SK-N-SH (cell line): ENCODE measurements at regions not wholly inside any gene's neighbourhood (a gene's known extent, or its start where the extent isn't known, plus 50 kb on each side); places are given as distances from the start of the nearest gene placed in this dataset.

Experiments
- CTCF ChIA-PET: fragments of 300-600, 350-600 bp; formaldehyde crosslinking; extraction: SDS; loops from one replicate; lab custom pipeline; 2021; lab: Yijun Ruan, JAX
- POLR2A ChIA-PET: fragments of 350-600 bp; sonication (Branson Sonifier 250); formaldehyde crosslinking; extraction: SDS; loops from one replicate; lab custom pipeline; 2020; ENCODE audit warnings: antibody characterized with exemption, inconsistent platforms; lab: Yijun Ruan, JAX
- DNase-seq: peaks from one replicate; pipeline ENCODE4 v3.0.0; 2012
- H2AFZ ChIP-seq: fragments of 200-600 bp; sonication (generic); 2 replicates; pipeline ENCODE4 v1.8.1; 2016; ENCODE audit warnings: antibody characterized with exemption, mild to moderate bottlenecking, low read depth
- H3F3A ChIP-seq: fragments of 200-600 bp; sonication (generic); replicated peaks from 2 replicates; pipeline ENCODE3; 2016; ENCODE audit warnings: antibody characterized with exemption, mild to moderate bottlenecking; ENCODE audit not compliant: insufficient read depth
- H3K27ac ChIP-seq, 2 experiments: fragments of 200-500 bp in 1 of 2; fragments of 200-600 bp in 1 of 2; sonication (Bioruptor generic) in 1 of 2; sonication (generic), shearing (Covaris generic) in 1 of 2; 2 replicates each; pipeline versions ENCODE4 v1.5.1 to v1.6.1; 2014 to 2016; ENCODE audit warnings: low read depth in 2 of 2, inconsistent platforms in 1 of 2, low read length in 1 of 2, mild to moderate bottlenecking in 1 of 2, mixed read lengths in 1 of 2
- H3K27me3 ChIP-seq: fragments of 200-600 bp; sonication (generic), shearing (Covaris generic); 2 replicates; pipeline ENCODE4 v1.6.1; 2016; ENCODE audit warnings: mixed run types; ENCODE audit not compliant: insufficient read depth
- H3K36me3 ChIP-seq, 2 experiments: fragments of 200-500 bp in 1 of 2; fragments of 200-600 bp in 1 of 2; sonication (Bioruptor generic) in 1 of 2; sonication (generic) in 1 of 2; replicated peaks in 1 of 2; 2 replicates each; pipeline versions ENCODE3 to v1.5.1; 2014 to 2016; ENCODE audit warnings: low read length in 1 of 2, mild to moderate bottlenecking in 1 of 2; ENCODE audit not compliant: insufficient read depth in 2 of 2, control insufficient read depth in 1 of 2
- H3K4me1 ChIP-seq, 2 experiments: fragments of 200-500 bp in 1 of 2; fragments of 200-600 bp in 1 of 2; sonication (Bioruptor generic) in 1 of 2; sonication (generic), shearing (Covaris generic) in 1 of 2; 2 replicates each; pipeline versions ENCODE4 v1.5.1 to v1.6.1; 2014 to 2016; ENCODE audit warnings: low read depth in 1 of 2, low read length in 1 of 2, mixed run types in 1 of 2; ENCODE audit not compliant: insufficient read depth in 2 of 2, control insufficient read depth in 1 of 2
- H3K4me2 ChIP-seq: fragments of 200-600 bp; sonication (generic), shearing (Covaris generic); 2 replicates; pipeline ENCODE4 v1.6.1; 2017; ENCODE audit warnings: mixed run types
- H3K4me3 ChIP-seq, 2 experiments: fragments of 200-500 bp in 1 of 2; fragments of 200-600 bp in 1 of 2; sonication (Bioruptor generic) in 1 of 2; sonication (generic), shearing (Covaris generic) in 1 of 2; 2 replicates each; pipeline versions ENCODE4 v1.5.1 to v1.8.1; 2014 to 2016; ENCODE audit warnings: low read depth in 2 of 2, inconsistent platforms in 1 of 2, low read length in 1 of 2, mild to moderate bottlenecking in 1 of 2, mixed read lengths in 1 of 2, moderate library complexity in 1 of 2
- H3K79me2 ChIP-seq: fragments of 200-600 bp; sonication (generic); 2 replicates; pipeline ENCODE4 v1.8.1; 2017; ENCODE audit warnings: mild to moderate bottlenecking; ENCODE audit not compliant: insufficient read depth
- H3K9ac ChIP-seq: fragments of 200-600 bp; sonication (generic); 2 replicates; pipeline ENCODE4 v1.6.1; 2017; ENCODE audit warnings: mixed run types
- H3K9me2 ChIP-seq: fragments of 200-600 bp; sonication (generic); 2 replicates; pipeline ENCODE4 v1.6.1; 2017; ENCODE audit warnings: mixed run types
- H3K9me3 ChIP-seq: fragments of 200-600 bp; sonication (generic); 2 replicates; pipeline ENCODE4 v1.6.1; 2017; ENCODE audit warnings: mixed run types, mild to moderate bottlenecking, moderate library complexity
- H4K20me1 ChIP-seq: fragments of 200-600 bp; sonication (generic); 2 replicates; pipeline ENCODE4 v1.6.1; 2017; ENCODE audit warnings: mild to moderate bottlenecking, mixed run types; ENCODE audit not compliant: insufficient read depth
- CHD2 ChIP-seq: fragments of 150-350 bp; IDR thresholded peaks from 2 replicates; pipeline ENCODE4 v1.6.1; 2018; ENCODE audit warnings: low read length; ENCODE audit not compliant: partially characterized antibody
- CTCF ChIP-seq: fragments of 200-600 bp; sonication (generic); IDR thresholded peaks from 2 replicates; pipeline ENCODE4 v1.6.1; 2017; ENCODE audit warnings: antibody characterized with exemption, mild to moderate bottlenecking, moderate library complexity
- EZH2phosphoT487 ChIP-seq: fragments of 200-600 bp; sonication (generic); IDR thresholded peaks from 2 replicates; pipeline ENCODE4 v1.6.1; 2017; ENCODE audit warnings: low read depth, mixed run types, mild to moderate bottlenecking, antibody characterized with exemption, moderate library complexity, borderline replicate concordance
- NFIC ChIP-seq: IDR thresholded peaks from 2 replicates; pipeline ENCODE4 v1.4.0; 2012; ENCODE audit warnings: borderline replicate concordance
- PBX3 ChIP-seq: IDR thresholded peaks from 2 replicates; pipeline ENCODE4; 2012
- POLR2AphosphoS5 ChIP-seq: IDR thresholded peaks from 2 replicates; pipeline ENCODE4 v1.6.1; 2012; ENCODE audit warnings: low read depth, low read length
- RAD21 ChIP-seq: IDR thresholded peaks from 2 replicates; pipeline ENCODE4 v1.6.1; 2012; ENCODE audit warnings: mild to moderate bottlenecking, low read length
- SIN3A ChIP-seq: IDR thresholded peaks from 2 replicates; pipeline ENCODE4 v1.6.1; 2012; ENCODE audit warnings: low read depth, mild to moderate bottlenecking, low read length, moderate library complexity, borderline replicate concordance
- SMC3 ChIP-seq: IDR thresholded peaks from 2 replicates; pipeline ENCODE4 v1.6.1; 2012; ENCODE audit warnings: low read depth, low read length, improper control_type of control experiment
- TCF12 ChIP-seq: IDR thresholded peaks from 2 replicates; pipeline ENCODE4 v1.4.0; 2012
- TEAD4 ChIP-seq: IDR thresholded peaks from 2 replicates; pipeline ENCODE4 v1.4.0; 2012; ENCODE audit warnings: mild to moderate bottlenecking, borderline replicate concordance; ENCODE audit not compliant: insufficient read depth
- WGBS: methylation state at CpG from one replicate; pipeline ENCODE4 v1.1.6; 2017; ENCODE audit warnings: low lambda C conversion rate; 5-methylcytosine and 5-hydroxymethylcytosine counted together
- TF ChIP-seq, protein P1 (sequence below): IDR thresholded peaks from 2 replicates; pipeline ENCODE4 v1.4.0; 2012; ENCODE audit warnings: low read depth
- TF ChIP-seq, protein P2 (sequence below): fragments of 150-350 bp; IDR thresholded peaks from 2 replicates; pipeline ENCODE4 v1.6.1; 2017; ENCODE audit warnings: antibody characterized with exemption, low read length, low read depth, borderline replicate concordance

DNA sequence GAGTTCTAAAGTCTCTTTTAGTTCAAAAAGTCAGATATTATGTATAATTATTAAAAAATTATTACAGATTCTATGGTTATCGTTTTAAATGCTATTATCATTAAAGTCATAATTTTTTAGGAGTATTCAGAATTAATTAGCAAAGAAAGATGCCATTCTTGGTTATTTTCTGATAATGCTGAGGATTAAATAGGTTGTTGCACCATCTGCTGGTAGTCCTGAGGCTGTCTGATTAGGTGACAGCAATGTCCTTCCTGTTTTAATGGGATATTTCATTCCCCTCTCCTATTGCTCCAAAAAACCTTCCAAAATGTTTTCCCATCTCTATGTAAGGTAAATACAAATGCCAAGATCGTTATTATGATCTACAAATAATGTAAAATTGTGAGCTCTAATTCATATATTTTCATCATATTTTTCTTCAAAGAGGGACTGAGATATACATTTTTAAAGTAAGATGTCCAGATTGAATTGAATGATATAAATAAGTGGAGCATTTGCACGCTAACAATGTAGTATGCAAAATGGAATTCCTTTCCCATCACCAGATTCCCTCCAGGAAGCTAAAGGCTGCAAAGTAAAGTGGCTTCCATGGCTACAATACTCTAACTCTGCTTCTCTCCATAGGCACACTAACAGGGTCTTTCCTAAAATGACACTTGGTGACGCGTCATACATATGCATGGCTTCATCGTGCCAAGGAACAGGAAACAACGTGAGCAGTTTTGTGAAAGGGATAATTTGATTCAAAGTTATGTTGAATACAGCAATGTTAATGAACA is 58.8 kb upstream of the AKR1E2 start:
- H3K4me2 ChIP-seq: no peak overlapping the region
- peaks cover 11 to 62% of the 10 kb centered on the region in 2 experiments for H3K4me1 ChIP-seq
- no peak for TF ChIP-seq CHD2
- peak; percentile 26; the same call in 1 of the 2 replicates for TF ChIP-seq TCF12
- peak; percentile 49 for TF ChIP-seq PBX3
- TF ChIP-seq NFIC: no peak
- TF ChIP-seq POLR2AphosphoS5: no peak
- peak; percentile 86 for TF ChIP-seq CTCF
- peak; percentile 82 for TF ChIP-seq SMC3
- TF ChIP-seq EZH2phosphoT487: no peak
- TF ChIP-seq RAD21: peak; percentile 89
- peak; percentile 31 for DNase-seq
- no peaks in the 10 kb centered on the region for H4K20me1 ChIP-seq
- peak overlapping the region; percentile 57 for H2AFZ ChIP-seq
- no peaks in the 10 kb centered on the region for H3K36me3 ChIP-seq
- H3F3A ChIP-seq: peaks cover 66% of the 10 kb centered on the region
- no peaks in the 10 kb centered on the region for H3K27me3 ChIP-seq
- H3K4me3 ChIP-seq: no peak overlapping the region
- peak overlapping the region; percentile 96 for H3K9ac ChIP-seq
- ChIA-PET CTCF (interaction anchor here (0.6 to 11.7 kb wide), 32 partner anchors 9 to 1588 kb away, joined by 3 to 244 read pairs (median 3); no protein-coding TSS in a partner anchor), POLR2A (no interaction called here)
- WGBS: 48% methylated on average over 7 of the region's 7 CpGs
- H3K79me2 ChIP-seq: peaks cover 55% of the 10 kb centered on the region
- H3K9me3 ChIP-seq: no peaks in the 10 kb centered on the region
- no peaks in the 10 kb centered on the region for H3K9me2 ChIP-seq
- H3K27ac ChIP-seq: peak overlapping the region; percentile 78 to 100

- no peak overlapping the region for H3K4me2 ChIP-seq
- no peak overlapping the region for H3K4me3 ChIP-seq
- DNase-seq: no peak
- peak overlapping the region; percentile 96 for H3K9ac ChIP-seq
- H3K9me3 ChIP-seq: no peaks in the 10 kb centered on the region
- TF ChIP-seq TCF12 (no peak), POLR2AphosphoS5 (no peak), CTCF (no peak), SIN3A (no peak), RAD21 (0 out of 2 replicates have a peak, but pooled peaks have one; percentile 2), SMC3 (peak; percentile 8; the same call in 1 of the 2 replicates), PBX3 (peak; percentile 34), TEAD4 (no peak)
- TF ChIP-seq, protein P1, sequence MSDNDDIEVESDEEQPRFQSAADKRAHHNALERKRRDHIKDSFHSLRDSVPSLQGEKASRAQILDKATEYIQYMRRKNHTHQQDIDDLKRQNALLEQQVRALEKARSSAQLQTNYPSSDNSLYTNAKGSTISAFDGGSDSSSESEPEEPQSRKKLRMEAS: no peak
- TF ChIP-seq, protein P2, sequence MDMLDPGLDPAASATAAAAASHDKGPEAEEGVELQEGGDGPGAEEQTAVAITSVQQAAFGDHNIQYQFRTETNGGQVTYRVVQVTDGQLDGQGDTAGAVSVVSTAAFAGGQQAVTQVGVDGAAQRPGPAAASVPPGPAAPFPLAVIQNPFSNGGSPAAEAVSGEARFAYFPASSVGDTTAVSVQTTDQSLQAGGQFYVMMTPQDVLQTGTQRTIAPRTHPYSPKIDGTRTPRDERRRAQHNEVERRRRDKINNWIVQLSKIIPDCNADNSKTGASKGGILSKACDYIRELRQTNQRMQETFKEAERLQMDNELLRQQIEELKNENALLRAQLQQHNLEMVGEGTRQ: no peak
- POLR2A ChIA-PET: no interaction called here
- peaks cover 9 to 64% of the 10 kb centered on the region in 2 experiments for H3K4me1 ChIP-seq
- no peaks in the 10 kb centered on the region for H4K20me1 ChIP-seq
- 55% methylated on average over 3 of the region's 3 CpGs for WGBS
- no peaks in the 10 kb centered on the region for H3K27me3 ChIP-seq
- H3K79me2 ChIP-seq: peaks cover 63% of the 10 kb centered on the region
- no peaks in the 10 kb centered on the region for H3K9me2 ChIP-seq
- CTCF ChIA-PET: interaction anchor here (0.6 to 11.7 kb wide), 28 partner anchors 10 to 1587 kb away, joined by 3 to 244 read pairs (median 3); no protein-coding TSS in a partner anchor
- peak overlapping the region; percentile 72 to 100 for H3K27ac ChIP-seq
- peak overlapping the region; percentile 57; the same call in 1 of the 2 replicates for H2AFZ ChIP-seq
- peaks cover 62% of the 10 kb centered on the region for H3F3A ChIP-seq
- peaks cover 0 to 5% of the 10 kb centered on the region in 2 experiments for H3K36me3 ChIP-seq
Observed at GRCh38 chr10:4766454-4766853, 59.6 kb upstream of the AKR1E2 start.
